ENCODE measurements at regions not wholly inside any gene's neighbourhood (a gene's known extent, or its start where the extent isn't known, plus 50 kb on each side); places are given as distances from the start of the nearest gene placed in this dataset.
"Not testable (repeated sequence)": the region's sequence is repeated elsewhere in the genome, so short reads cannot be mapped to it uniquely, and the experiment has no call there.

DNA sequence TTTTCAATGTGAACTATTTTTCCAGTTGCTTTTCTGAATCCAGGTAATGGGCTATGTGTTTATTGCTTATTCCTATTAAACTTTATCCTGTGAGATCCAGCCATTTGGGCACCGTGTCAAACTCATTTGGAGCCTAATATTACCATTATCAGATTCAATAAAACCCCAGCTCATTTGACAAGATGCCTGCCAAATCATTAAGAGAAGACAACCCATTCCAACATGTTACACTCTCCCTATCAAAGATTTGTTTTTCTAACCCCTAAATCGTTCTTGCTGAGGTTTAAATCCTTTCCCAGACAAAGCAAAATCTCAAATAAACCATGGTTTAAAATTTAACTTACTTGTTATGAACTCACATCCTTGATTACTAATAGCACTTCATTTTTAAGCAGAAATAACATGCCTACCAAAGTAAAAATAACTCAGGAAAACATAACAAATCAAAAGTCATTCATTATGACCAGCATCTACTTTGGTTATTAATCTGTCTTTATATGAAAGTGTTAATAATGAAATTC is 130.0 kb upstream of the TCF21 start:
- no peak for ATAC-seq

DNA sequence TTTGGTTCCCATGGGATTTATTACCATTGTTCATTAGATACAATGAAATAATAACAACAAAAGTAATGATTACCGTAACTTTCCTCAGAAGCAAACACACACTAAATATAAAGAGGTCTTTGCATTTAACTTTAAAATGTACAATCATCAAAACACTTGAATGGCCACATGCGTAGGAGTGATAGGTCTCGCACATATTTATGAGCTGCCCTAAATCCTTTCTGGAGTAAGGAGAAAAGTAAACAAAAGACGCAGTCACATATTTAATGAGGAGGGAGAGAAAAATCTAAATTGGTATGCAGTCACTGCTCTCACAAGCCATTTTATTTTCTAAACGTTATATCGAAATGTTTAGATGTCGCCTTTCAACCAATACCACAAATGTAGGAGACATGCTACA is 129.4 kb upstream of the TCF21 start:
- no peak for ATAC-seq

DNA sequence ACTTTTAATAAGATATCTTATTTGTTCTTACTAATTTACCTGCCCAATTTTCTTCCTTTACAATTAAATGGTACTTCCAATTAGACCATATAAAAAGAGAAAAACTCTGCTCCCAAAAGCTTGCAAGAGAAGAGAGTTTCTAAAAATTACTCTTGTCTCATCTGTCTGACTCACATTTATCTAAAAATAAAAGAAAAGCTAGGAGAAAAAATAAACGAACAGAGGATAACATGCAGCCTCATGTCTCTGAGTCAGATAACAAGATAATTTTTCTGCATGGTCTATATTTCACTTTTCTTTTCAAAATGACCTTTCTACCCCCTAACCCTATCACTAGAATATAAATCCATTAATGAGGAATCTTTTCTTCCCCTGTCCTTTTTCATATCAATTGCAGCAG is 127.2 kb upstream of the TCF21 start:
- no peak for ATAC-seq

DNA sequence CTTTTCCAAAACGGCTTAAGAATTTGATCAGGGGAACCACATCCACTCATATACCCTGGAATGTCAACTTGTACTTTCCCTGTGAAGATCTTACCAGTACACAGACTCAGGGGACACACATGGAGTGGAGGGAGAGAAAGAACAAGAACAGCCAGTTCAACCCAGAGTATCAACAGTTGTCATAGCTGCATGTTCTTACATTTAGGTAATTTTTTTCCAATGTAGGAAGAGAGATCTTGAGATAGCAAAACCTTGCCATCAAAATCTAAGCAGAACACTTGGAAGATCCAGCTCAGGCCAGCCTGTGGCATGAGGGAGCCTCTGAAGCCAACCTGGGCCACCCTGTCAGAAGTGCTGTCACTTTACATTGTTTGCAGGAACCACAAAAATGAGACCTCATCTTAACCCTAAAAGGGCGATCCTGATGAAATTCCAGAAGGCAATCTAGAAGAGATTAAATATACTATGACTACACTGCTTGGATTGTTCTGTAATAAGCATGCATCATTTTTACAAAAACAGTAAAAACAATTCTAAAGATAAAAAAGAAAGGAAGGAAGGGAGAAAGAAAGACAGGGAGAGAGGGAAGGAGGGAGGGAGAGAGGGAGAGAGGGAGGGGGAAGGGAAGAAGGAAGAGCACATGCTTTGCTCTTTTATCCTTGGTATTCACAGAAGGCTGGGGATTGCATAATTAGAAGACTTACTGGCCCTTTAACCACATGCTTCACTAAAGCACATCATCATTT is 124.7 kb upstream of the TCF21 start:
- no peak for ATAC-seq

- ATAC-seq: no peak
Measured at GRCh38 chr6:133764754-133765208, 124.1 kb upstream of the TCF21 start.

DNA sequence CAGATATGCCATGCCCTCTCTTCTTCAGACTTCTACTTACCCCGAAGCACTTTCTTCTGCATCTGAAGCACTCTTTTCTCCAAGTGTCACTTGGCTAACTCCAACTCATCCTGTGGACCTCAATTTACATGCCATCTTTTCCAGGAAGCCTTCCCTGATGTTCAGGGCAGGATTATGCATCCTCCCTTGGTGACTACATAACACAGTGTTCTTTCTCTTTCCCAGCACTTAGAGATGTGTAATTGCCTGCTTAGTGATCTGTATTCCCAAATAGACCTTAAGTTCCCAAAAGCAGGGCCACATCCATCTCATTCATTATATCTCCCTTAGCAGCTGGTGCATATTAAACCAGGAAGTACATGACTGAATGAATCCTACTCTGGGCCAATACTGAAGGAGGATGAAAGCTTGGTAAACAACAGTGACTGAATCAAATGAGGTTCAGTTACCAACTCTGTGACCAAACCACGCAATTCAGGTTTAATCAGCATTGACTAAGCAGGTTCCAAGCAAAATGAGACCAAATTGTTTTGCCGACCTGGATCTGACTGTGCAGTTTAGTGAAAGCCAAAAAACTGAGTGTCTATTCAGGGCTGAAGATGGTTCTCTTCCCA is 121.4 kb upstream of the TCF21 start:
- ATAC-seq: no peak

DNA sequence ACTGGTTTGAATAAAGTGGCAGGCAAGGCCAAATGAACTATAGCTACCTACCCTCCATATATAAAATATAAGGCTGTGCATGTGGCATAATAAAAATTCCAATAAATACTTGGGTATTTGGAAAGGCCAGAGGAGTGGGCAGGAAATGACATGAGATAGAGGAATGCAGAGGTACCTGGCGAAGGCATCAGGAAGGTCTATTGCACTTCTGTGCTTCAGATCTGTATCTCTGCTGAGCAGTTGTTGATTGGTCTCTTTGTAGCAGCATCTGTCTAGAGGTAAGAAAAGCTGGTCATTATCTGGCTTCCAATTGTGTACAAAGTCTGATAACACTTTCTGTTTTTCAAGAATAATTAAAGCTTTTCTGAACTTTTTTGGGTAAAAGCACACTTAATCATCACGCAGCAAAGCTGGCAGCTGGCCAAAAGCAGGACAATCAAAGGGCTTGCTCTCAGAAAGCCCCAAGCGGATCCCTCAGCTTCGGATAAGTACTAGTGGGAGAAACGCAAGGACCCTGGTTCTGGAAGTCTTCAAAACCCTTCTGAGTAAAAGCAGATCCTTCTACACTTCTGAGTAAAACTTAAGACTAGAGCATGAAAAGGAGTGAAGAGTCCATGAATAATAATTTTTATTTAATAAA is 120.1 kb upstream of the TCF21 start:
- ATAC-seq: no peak

DNA sequence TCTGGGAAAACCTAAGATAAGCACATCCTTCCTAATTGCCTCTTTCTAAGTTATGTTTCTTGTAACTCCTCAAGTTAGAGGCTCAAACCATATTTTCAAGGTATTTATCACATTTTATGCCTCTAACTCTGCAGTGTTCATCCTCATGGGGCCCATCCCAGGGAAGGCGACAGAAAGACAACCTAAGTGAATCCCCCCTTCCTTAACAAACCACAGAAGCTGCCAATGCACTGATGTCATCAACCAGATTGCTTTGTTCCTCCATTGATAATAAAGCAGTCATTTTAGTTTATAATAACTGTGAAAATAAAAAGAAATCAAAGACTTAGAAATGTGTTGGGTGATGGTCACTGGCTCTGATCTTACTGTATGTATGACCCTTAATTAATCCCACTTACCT is 119.5 kb upstream of the TCF21 start:
- ATAC-seq: no peak

DNA sequence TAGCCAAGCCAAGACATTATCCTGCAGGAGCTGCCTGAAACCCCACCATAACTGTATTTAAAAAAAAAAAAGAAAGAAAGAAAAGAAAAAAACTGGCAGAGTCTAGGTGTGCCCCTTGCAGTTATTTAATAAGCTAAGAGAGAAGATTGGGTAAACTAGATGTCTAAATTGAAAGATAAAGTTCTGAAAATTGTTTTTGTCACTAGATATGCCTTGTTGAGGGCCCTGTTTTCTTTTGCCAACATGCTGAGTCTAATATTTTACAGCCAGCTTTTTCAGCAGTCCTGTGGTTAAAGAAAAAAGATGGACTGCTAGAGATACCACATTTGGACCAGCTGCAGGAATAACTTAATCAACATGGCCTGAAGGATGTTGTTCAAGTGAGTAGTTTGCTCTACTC is 116.3 kb upstream of the TCF21 start:
- no peak for ATAC-seq

- no peak for ATAC-seq
Measured at GRCh38 chr6:133773776-133774175, 115.1 kb upstream of the TCF21 start.

DNA sequence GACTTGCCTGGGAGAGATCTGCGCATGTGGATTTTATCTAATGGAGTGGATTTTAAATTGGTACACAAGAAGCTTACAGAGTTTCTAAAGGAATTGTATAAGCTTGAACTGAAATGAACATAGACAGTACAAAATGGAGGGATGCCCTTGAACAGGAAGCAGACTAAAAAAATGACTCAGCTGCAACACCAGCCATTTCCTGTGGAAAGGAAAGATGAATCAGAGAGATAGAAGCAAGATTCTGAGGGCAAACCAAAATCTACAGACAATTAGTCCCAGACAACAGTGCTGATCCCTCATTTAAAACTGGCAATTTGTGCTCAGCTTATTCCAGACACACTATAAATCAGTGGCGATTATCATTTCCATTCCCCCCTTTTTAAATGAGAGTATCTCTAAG is 114.6 kb upstream of the TCF21 start:
- no peak for ATAC-seq

GRCh38 chr6:133778414-133779130 is 110.3 kb upstream of the TCF21 start:
- ATAC-seq: no peak

GRCh38 chr6:133779916-133780695 is 108.8 kb upstream of the TCF21 start:
- ATAC-seq: no peak

- no peak for ATAC-seq
Measured at GRCh38 chr6:133786016-133786415, 102.9 kb upstream of the TCF21 start.

DNA sequence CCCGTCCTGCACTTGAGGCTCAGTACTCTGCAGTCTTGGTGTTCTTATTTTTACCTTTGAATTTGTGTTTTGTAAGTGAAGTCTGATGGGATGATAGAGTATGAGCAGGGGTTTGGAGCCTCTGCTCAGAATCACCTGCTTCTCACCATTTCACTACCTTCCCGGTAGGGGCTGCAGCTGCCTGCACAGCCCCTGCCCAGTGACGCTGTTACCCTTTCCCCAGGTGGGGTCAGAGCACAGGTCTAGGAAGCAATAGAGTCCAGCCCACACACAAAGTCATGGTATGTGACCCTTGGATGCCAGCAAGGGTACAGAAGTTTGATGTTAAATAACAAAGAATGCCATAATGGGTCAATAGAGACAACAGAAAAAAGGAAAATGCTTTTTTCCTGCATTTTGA is 101.8 kb upstream of the TCF21 start:
- no peak for ATAC-seq

- no peak for ATAC-seq
Measured at GRCh38 chr6:133787859-133788505, 100.9 kb upstream of the TCF21 start.

- ATAC-seq: no peak
Measured at GRCh38 chr6:133788556-133788955, 100.4 kb upstream of the TCF21 start.

DNA sequence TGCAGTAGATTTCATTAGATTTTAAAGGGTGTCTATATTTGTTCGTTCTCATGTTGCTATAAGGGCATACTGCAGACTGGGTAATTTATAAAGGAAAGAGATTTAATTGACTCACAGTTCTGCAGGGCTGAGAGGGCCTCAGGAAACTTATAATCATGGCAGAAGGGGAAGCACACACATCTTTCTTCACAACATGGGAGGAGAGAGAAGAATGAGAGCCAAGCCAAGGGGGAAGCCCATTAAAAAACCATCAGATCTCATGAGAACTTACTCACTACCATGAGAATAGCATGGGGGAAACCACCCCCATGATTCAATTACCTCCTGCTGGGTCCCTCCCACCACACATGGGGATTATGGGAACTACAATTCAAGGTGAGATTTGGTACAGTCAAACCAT is 99.5 kb upstream of the TCF21 start:
- not testable (repeated sequence) for ATAC-seq

DNA sequence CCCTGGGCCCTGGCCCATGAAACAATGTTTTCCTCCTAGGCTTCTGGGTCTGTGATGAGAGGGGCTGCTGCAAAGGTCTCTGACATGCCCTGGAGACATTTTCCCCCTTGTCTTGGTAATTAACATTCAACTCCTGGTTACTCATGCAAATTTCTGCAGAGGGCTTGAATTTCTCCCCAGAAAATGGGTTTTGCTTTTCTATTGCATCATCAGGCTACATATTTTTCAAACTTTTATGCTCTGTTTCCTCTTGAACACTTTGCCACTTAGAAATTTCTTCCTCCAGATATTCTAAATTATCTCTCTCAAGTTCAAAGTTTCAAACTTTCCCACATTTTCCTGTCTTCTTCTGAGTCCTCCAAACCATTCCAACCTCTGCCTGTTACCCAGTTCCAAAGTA is 98.2 kb upstream of the TCF21 start:
- not testable (repeated sequence) for ATAC-seq

DNA sequence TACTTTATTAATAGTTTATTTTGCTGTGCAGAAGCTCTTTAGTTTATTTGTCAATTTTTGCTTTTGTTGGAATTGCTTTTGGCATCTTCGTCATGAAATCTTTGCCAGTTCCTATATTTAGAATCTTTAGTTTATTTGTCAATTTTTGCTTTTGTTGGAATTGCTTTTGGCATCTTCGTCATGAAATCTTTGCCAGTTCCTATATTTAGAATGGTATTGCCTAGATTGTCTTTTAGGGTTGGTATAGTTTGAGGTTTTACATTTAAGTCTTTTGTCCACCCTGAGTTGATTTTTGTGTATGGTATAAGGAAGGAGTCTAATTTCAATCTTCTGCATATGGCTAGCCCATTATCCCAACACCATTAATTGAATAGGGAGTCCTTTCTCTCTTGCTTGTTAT is 93.9 kb upstream of the TCF21 start:
- not testable (repeated sequence) for ATAC-seq

DNA sequence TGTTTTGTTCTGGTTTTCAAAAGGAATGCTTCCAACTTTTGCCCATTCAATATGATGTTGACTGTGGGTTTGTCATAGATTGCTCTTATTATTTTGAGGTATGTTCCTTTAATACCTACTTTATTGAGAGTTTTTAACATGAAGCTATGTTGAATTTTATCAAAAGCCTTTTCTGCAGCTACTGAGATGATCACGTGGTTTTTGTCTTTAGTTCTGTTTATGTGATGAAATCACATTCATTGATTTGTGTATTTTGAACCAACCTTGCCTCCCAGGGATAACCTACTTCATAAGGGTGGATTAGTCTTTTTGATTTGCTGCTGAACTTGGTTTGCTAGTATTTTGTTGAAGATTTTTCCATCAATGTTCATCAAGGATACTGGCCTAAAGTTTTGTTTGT is 92.7 kb upstream of the TCF21 start:
- no peak for ATAC-seq

- no peak for ATAC-seq
Measured at GRCh38 chr6:133799043-133799442, 89.9 kb upstream of the TCF21 start.
